ENCODE measurements at regions not wholly inside any gene's neighbourhood (a gene's known extent, or its start where the extent isn't known, plus 50 kb on each side); places are given as distances from the start of the nearest gene placed in this dataset.

DNA sequence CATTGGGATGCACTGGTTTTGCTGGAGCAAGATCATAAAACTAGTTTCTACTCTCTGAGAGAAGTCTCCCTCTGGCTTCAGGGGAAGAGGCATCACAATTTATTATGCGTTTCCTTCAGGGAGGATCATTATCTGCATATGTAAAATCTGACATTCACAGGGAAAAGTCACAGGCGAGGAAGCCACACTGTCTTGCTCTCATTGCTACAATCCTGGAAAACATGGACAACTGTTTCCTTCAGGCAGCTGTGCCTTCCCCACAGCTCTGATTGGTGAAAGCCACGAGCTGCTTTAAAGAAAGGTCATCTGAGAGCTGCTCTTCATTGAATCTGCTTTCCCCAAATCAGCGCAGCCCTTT is 397.8 kb downstream of the MED10 start:
- no peak for DNase-seq (ENCODE audit: extremely low read depth, low read depth)
- TF ChIP-seq CTCF (IDR thresholded peaks at IDR 0.05; ENCODE audit: low read depth, low read length): no peak

DNA sequence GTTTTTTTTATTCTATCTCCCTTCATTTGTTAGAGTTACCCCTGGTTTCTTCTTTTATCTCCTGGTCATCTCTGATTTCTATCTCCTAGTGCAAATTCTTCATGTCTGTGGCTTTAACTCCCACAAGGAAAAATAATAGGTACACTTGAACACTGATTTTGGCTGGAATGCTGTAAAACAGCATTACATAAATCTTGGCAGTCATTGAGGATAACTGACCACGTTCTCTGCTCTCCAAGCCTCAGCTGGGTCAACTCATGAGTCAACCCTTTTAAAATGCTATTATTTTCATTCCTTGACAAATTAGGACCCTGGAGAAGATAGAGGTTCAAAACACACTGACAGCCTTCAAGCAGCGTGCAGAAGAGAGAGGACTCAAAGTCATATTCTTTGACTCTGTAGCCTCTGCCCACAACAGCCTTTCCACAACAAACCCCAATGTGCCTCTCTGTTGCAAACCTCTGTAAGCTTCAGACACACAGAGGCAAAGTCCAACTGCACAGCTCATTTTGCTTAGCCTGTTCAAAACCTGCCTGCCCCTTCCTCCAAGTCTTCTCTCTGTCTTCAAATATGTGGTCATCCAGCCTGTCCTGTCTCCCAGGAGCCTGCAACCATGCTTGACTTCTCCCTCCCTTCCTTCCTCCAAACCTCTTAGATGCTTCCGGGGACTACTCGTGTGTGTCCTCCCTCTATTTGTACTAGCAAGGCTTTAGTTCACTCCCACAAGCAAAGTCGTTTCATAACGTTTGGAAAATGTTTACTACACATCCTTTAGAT is 398.4 kb downstream of the MED10 start:
- no peak for DNase-seq (ENCODE audit: extremely low read depth, low read depth)
- TF ChIP-seq CTCF (IDR thresholded peaks at IDR 0.05; ENCODE audit: low read depth, low read length): no peak

DNA sequence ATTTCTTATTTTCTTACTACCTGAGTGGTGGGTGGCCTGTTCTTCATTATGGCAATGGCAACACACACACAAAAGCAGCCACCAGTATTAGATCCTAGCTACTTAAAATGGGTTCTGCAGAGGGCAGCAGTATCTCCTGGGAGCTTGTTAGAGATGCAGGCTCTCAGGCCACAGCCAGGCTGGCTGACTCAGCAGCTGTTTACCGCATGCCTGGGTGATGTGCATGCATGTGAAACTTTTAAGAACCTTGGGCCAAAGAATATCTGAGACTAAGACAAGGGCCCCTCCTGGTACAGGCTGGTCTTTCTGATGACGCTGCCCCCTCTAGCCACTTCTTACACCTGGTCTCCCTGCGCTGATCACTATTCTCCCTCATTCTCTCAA is 399.0 kb downstream of the MED10 start:
- no peak for DNase-seq (ENCODE audit: extremely low read depth, low read depth)
- no peak for TF ChIP-seq CTCF (IDR thresholded peaks at IDR 0.05; ENCODE audit: low read depth, low read length)

GRCh38 chr5:5978501-5979376 is 399.6 kb downstream of the MED10 start:
- DNase-seq (ENCODE audit: extremely low read depth, low read depth): no peak
- no peak for TF ChIP-seq CTCF (IDR thresholded peaks at IDR 0.05; ENCODE audit: low read depth, low read length)

GRCh38 chr5:5971203-5971602 is 407.1 kb downstream of the MED10 start:
- no peak for DNase-seq (ENCODE audit: extremely low read depth, low read depth)
- no peak for TF ChIP-seq CTCF (IDR thresholded peaks at IDR 0.05; ENCODE audit: low read depth, low read length)

- TF ChIP-seq CTCF (IDR thresholded peaks at IDR 0.05; ENCODE audit: low read depth, low read length): no peak
- DNase-seq (ENCODE audit: extremely low read depth, low read depth): no peak
Observed at GRCh38 chr5:5969942-5970483, 408.3 kb downstream of the MED10 start.

DNA sequence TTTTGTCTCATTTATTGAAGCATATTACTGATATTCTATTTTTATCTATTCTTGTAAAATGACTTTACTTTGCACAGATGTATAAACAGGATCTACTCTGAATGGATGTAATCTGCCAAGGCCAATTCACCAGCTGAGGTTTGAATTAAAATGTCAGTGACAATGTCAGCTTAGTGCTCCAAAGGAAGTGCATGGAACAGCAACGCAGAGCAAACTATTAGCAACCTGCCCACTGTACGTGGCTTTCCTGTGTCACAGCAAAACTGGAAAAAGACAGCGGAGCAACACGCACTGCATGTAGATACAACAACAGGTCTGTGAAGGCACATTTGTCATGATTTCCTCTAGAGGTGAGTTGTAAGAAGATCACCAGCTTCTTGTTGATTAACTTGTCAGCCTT is 409.4 kb downstream of the MED10 start:
- DNase-seq (ENCODE audit: extremely low read depth, low read depth): no peak
- TF ChIP-seq CTCF (IDR thresholded peaks at IDR 0.05; ENCODE audit: low read depth, low read length): no peak
